B cell (primary cell): ENCODE measurements at regions not wholly inside any gene's neighbourhood (a gene's known extent, or its start where the extent isn't known, plus 50 kb on each side); places are given as distances from the start of the nearest gene placed in this dataset.
A peak's percentile ranks its signal among the peaks of the same experiment; 100 is the strongest.

Experiments used
- ATAC-seq: fragments of 200-7000 bp; cut with Tn5 transposase; one replicate; pipeline ENCODE4 v1.10.0; 2021; ENCODE audit warnings: low read depth, mild to moderate bottlenecking, moderate number of reproducible peaks, moderate library complexity
- CTCF ChIA-PET: fragments of 350-600 bp; sonication (Branson Sonifier 250); formaldehyde crosslinking; loops from one replicate; lab custom pipeline; 2021; ENCODE audit warnings: antibody characterized with exemption, inconsistent platforms; lab: Charles Lee
- POLR2A ChIA-PET: fragments of 350-600 bp; sonication (Branson Sonifier 250); formaldehyde crosslinking; loops from one replicate; lab custom pipeline; 2021; ENCODE audit warnings: antibody characterized with exemption; lab: Charles Lee
- DNase-seq: peaks from one replicate; pipeline ENCODE4 v3.0.0; 2013
- H2AFZ ChIP-seq: 2 replicates; pipeline ENCODE4 v1.6.1; 2012; ENCODE audit warnings: mild to moderate bottlenecking, low read depth, low read length; ENCODE audit not compliant: insufficient read depth, poor library complexity, severe bottlenecking
- H3K27ac ChIP-seq, 2 donors: 1 replicate in 1 of 2; 2 replicates in 1 of 2; pipeline ENCODE4 v1.5.1; 2012 to 2013; ENCODE audit warnings: low read length in 2 of 2, mild to moderate bottlenecking in 2 of 2, moderate library complexity in 1 of 2
- H3K27me3 ChIP-seq, 4 experiments: fragments of 200-600 bp in 1 of 4; sonication (generic) in 1 of 4; replicated peaks in 1 of 4; 1 replicate in 2 of 4; 2 replicates in 2 of 4; pipeline versions ENCODE4 v1.6.1 to v1.7.0; 2013 to 2016; ENCODE audit warnings: low read length in 3 of 4, mild to moderate bottlenecking in 2 of 4, mixed read lengths in 1 of 4, moderate library complexity in 1 of 4; ENCODE audit not compliant: insufficient read depth in 4 of 4, control insufficient read depth in 3 of 4; ENCODE audit errors: control extremely low read depth in 1 of 4
- H3K36me3 ChIP-seq, 2 experiments: replicated peaks in 1 of 2; 1 replicate in 1 of 2; 2 replicates in 1 of 2; pipeline versions ENCODE4 v1.6.1 to v1.7.1; 2013; ENCODE audit warnings: low read length in 1 of 2; ENCODE audit not compliant: insufficient read depth in 2 of 2, control insufficient read depth in 1 of 2; ENCODE audit errors: control extremely low read depth in 1 of 2, extremely low read depth in 1 of 2
- H3K4me1 ChIP-seq, 2 donors: fragments of 200-600 bp in 1 of 2; sonication (generic) in 1 of 2; 1 replicate in 1 of 2; 2 replicates in 1 of 2; pipeline versions ENCODE4 v1.5.1 to v1.6.1; 2013 to 2017; ENCODE audit warnings: low read length in 2 of 2; ENCODE audit not compliant: control insufficient read depth in 2 of 2, insufficient read depth in 2 of 2
- H3K4me2 ChIP-seq: replicated peaks from 2 replicates; pipeline ENCODE3; 2012; ENCODE audit warnings: mild to moderate bottlenecking, low read depth, low read length; ENCODE audit not compliant: poor library complexity, severe bottlenecking
- H3K4me3 ChIP-seq, 5 experiments: fragments of 200-600 bp in 1 of 5; sonication (generic) in 1 of 5; 1 replicate in 3 of 5; 2 replicates in 2 of 5; pipeline versions ENCODE4 v1.5.1 to v1.7.0; 2011 to 2016; ENCODE audit warnings: low read length in 4 of 5, mild to moderate bottlenecking in 4 of 5, low read depth in 2 of 5, control low read depth in 1 of 5, moderate library complexity in 1 of 5; ENCODE audit not compliant: insufficient read depth in 1 of 5; ENCODE audit errors: control extremely low read depth in 1 of 5, extremely low read depth in 1 of 5
- H3K79me2 ChIP-seq: fragments of 200-600 bp; sonication (generic); one replicate; pipeline ENCODE4 v1.6.0; 2016; ENCODE audit warnings: low read length; ENCODE audit not compliant: control insufficient read depth, insufficient read depth
- H3K9ac ChIP-seq: fragments of 200-600 bp; sonication (generic); 2 replicates; pipeline ENCODE4 v1.6.1; 2017; ENCODE audit warnings: mild to moderate bottlenecking, low read length, moderate library complexity
- H3K9me3 ChIP-seq, 3 donors: one replicate each; pipeline versions ENCODE4 v1.6.1 to v1.7.1; 2013; ENCODE audit warnings: low read length in 2 of 3; ENCODE audit not compliant: control insufficient read depth in 2 of 3, insufficient read depth in 1 of 3; ENCODE audit errors: control extremely low read depth in 1 of 3
- H4K20me1 ChIP-seq: 2 replicates; pipeline ENCODE4 v1.6.0; 2012; ENCODE audit warnings: mild to moderate bottlenecking, low read length; ENCODE audit not compliant: insufficient read depth, control insufficient read depth, poor library complexity, severe bottlenecking
- H3K27ac Mint-ChIP-seq: one replicate; pipeline ENCODE4 v1.8.0; 2021; ENCODE audit warnings: mixed read lengths
- H3K27me3 Mint-ChIP-seq: one replicate; pipeline ENCODE4 v1.8.0; 2021; ENCODE audit warnings: mixed read lengths
- H3K4me1 Mint-ChIP-seq: one replicate; pipeline ENCODE4 v1.8.0; 2021; ENCODE audit warnings: mixed read lengths
- H3K4me3 Mint-ChIP-seq: one replicate; pipeline ENCODE4 v1.8.0; 2021; ENCODE audit warnings: mixed read lengths
- H3K9me3 Mint-ChIP-seq: one replicate; pipeline ENCODE4 v1.8.0; 2022; ENCODE audit warnings: mixed read lengths; ENCODE audit not compliant: insufficient read depth
- EZH2 ChIP-seq: IDR thresholded peaks from 2 replicates; pipeline ENCODE4 v1.6.1; 2012; ENCODE audit warnings: borderline replicate concordance, low read depth, mild to moderate bottlenecking, moderate library complexity, low read length; ENCODE audit not compliant: insufficient read depth, poor library complexity, severe bottlenecking
- WGBS: methylation state at CpG from one replicate; pipeline ENCODE4 v1.1.5; 2013; ENCODE audit warnings: missing lambda C conversion rate; ENCODE audit not compliant: insufficient coverage; 5-methylcytosine and 5-hydroxymethylcytosine counted together
- intact Hi-C: fragments of 100-400 bp; cut with micrococcal nuclease; formaldehyde crosslinking; loops from one replicate; pipeline ENCODE4 v1.10.0; 2022
- TF ChIP-seq, protein P1 (sequence below): fragments of 200-600 bp; IDR thresholded peaks from one replicate; pipeline ENCODE4 v1.8.0; 2022; ENCODE audit warnings: antibody characterized with exemption, mild to moderate bottlenecking

DNA sequence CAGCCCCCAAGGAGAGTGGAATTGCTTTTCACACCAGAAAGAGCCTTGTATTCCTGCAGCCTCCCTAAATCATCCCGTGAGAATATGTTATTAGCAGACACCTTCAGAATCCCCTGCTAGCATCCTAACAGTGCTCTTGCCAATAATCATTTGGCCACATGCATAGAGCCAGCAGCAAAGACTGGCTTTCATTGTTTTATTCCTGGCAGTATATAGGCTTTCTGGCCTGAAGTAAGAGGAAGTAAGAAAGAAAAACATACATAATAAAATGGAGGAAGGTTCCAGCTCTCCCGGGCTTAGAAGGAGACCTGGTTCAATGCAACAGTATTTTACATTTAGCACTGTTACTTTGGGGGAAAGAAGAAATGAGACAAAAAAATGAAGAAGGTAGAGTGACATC, 176.7 kb upstream of the ATF7IP start:
- H2AFZ ChIP-seq = peak overlapping the region; percentile 21

DNA sequence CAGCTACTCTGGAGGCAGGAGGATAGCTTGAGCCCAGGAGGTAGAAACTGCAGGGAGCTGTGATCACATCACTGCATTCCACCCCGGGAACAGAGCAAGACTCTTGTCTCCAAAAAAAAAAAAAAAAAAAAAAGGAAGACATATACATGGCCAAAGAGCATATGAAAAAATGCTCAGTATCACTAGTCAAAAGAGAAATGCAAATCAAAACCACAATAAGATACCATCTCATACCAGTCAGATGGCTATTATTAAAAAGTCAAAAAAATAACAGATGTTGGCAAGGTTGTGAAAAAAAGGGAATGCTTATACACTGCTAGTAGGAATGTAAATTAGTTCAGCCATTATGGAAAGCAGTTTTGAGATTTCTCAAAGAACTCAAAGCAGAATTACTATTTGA, 174.8 kb upstream of the ATF7IP start:
- ChIA-PET POLR2A (no interaction called here), CTCF (interaction anchor here (0.7 to 2.1 kb wide), 3 partner anchors 20 to 134 kb away, joined by 3 to 10 read pairs (median 3); no protein-coding TSS in a partner anchor)
- Mint-ChIP-seq H3K9me3 (no peaks in the 10 kb centered on the region), H3K4me1 (peaks cover 34% of the 10 kb centered on the region), H3K27ac (no peak overlapping the region), H3K27me3 (peaks cover 2% of the 10 kb centered on the region), H3K4me3 (peak overlapping the region; percentile 46)
- DNase-seq = no peak
- TF ChIP-seq EZH2 = no peak
- TF ChIP-seq, protein P1, sequence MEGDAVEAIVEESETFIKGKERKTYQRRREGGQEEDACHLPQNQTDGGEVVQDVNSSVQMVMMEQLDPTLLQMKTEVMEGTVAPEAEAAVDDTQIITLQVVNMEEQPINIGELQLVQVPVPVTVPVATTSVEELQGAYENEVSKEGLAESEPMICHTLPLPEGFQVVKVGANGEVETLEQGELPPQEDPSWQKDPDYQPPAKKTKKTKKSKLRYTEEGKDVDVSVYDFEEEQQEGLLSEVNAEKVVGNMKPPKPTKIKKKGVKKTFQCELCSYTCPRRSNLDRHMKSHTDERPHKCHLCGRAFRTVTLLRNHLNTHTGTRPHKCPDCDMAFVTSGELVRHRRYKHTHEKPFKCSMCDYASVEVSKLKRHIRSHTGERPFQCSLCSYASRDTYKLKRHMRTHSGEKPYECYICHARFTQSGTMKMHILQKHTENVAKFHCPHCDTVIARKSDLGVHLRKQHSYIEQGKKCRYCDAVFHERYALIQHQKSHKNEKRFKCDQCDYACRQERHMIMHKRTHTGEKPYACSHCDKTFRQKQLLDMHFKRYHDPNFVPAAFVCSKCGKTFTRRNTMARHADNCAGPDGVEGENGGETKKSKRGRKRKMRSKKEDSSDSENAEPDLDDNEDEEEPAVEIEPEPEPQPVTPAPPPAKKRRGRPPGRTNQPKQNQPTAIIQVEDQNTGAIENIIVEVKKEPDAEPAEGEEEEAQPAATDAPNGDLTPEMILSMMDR = no peak
- Histone ChIP-seq H3K9me3 (no peaks in the 10 kb centered on the region), H3K79me2 (no peaks in the 10 kb centered on the region), H3K36me3 (no peaks in the 10 kb centered on the region), H3K27me3 (no peaks in the 10 kb centered on the region), H3K4me1 (peaks cover 22 to 24% of the 10 kb centered on the region in 2 donors), H3K27ac (no peak overlapping the region), H3K9ac (no peak overlapping the region), H4K20me1 (no peaks in the 10 kb centered on the region), H2AFZ (no peak overlapping the region), H3K4me2 (peak overlapping the region; percentile 41), H3K4me3 (no peak overlapping the region)
- ATAC-seq = no peak
- intact Hi-C loops = no loop called here
- WGBS = no CpG with 5 or more reads among the region's 1 CpG

More for the DNA sequence above, 176.7 kb upstream of the ATF7IP start:
- ChIA-PET CTCF (interaction anchor here (1.8 to 2.1 kb wide), 2 partner anchors 17 to 22 kb away, joined by 4 to 10 read pairs; no protein-coding TSS in a partner anchor), POLR2A (no interaction called here)
- Histone ChIP-seq H3K36me3 (no peaks in the 10 kb centered on the region), H3K9ac (no peak overlapping the region), H3K4me3 (no peak overlapping the region), H3K9me3 (no peaks in the 10 kb centered on the region), H3K4me2 (no peak overlapping the region), H3K4me1 (peaks cover 27 to 28% of the 10 kb centered on the region in 2 donors), H3K27ac (no peak overlapping the region), H4K20me1 (no peaks in the 10 kb centered on the region), H3K27me3 (no peaks in the 10 kb centered on the region), H3K79me2 (no peaks in the 10 kb centered on the region)
- no peak for TF ChIP-seq EZH2
- TF ChIP-seq, protein P1 = no peak
- H3K27me3 Mint-ChIP-seq = peaks cover 2% of the 10 kb centered on the region
- WGBS = no CpG with 5 or more reads among the region's 2 CpGs
- H3K9me3 Mint-ChIP-seq = no peaks in the 10 kb centered on the region
- intact Hi-C loops = no loop called here
- H3K27ac Mint-ChIP-seq = no peak overlapping the region
- H3K4me3 Mint-ChIP-seq = no peak overlapping the region
- no peak for DNase-seq
- peaks cover 40% of the 10 kb centered on the region for H3K4me1 Mint-ChIP-seq
- ATAC-seq = no peak
